ENCODE measurements at regions not wholly inside any gene's neighbourhood (a gene's known extent, or its start where the extent isn't known, plus 50 kb on each side); places are given as distances from the start of the nearest gene placed in this dataset.

DNA sequence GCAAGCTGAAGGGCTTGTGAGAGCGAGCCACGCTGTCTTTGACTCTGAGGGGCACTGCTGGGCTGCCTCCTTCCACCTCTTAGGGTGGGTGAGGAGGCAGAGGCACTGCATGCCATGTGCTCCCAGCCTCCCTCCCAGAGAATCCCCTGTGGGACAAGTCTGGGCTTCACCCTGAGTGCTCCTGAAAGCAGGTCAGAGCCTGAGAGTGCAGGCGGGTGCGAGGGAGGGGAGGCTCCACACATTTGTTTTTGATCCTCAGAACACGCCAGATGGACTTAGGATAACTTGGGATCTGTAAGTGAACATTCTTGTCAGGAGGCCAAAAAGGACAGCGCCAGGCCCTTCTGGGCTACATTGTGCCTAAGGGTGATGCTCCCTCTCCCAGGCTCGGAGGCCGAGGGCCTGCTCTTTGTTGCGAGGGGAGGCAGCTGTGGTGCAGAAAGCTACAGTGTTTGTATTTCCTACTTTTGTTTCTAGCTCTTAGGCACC lies 155.4 kb downstream of the TMX1 start:
- no peak for TF ChIP-seq EZH2phosphoT487 (IDR thresholded peaks at IDR 0.05; ENCODE audit: insufficient read depth, low read depth)
- TF ChIP-seq EZH2 (IDR thresholded peaks at IDR 0.05; ENCODE audit: insufficient read depth, poor library complexity, severe bottlenecking): no peak
